OCI-LY3 (cell line): ENCODE measurements at regions not wholly inside any gene's neighbourhood (a gene's known extent, or its start where the extent isn't known, plus 50 kb on each side); places are given as distances from the start of the nearest gene placed in this dataset.

Source experiments
- CTCF ChIP-seq: fragments of 200-600, 300-600 bp; sonication (generic); IDR thresholded peaks from 2 replicates; pipeline ENCODE4 v1.5.1; 2014; ENCODE audit warnings: antibody characterized with exemption, low read length, low read depth
- EZH2phosphoT487 ChIP-seq: fragments of 200-600 bp; shearing (Covaris generic); IDR thresholded peaks from 2 replicates; pipeline ENCODE4 v1.6.1; 2018; ENCODE audit warnings: antibody characterized with exemption, mixed run types, low read depth

- TF ChIP-seq EZH2phosphoT487 (no peak), CTCF (no peak)
These were observed 204.5 kb downstream of the SREK1 start for GRCh38 chr5:66348387-66349125.
